Peyer's patch (tissue), 4 donors: ENCODE measurements at regions not wholly inside any gene's neighbourhood (a gene's known extent, or its start where the extent isn't known, plus 50 kb on each side); places are given as distances from the start of the nearest gene placed in this dataset.

Experiments used
- CTCF ChIP-seq, 6 experiments: fragments of 450-650 bp in 4 of 6; fragments of 200-600 bp in 2 of 6; sonication (generic) in 1 of 6; IDR thresholded peaks; one replicate each; pipeline ENCODE4 v1.5.1; 2017 to 2019; ENCODE audit warnings: antibody characterized with exemption in 6 of 6, mild to moderate bottlenecking in 3 of 6, moderate library complexity in 1 of 6
- POLR2A ChIP-seq, 2 donors: fragments of 450-650 bp; IDR thresholded peaks; one replicate each; pipeline ENCODE4 v1.5.1; 2017; ENCODE audit warnings: antibody characterized with exemption in 2 of 2, mild to moderate bottlenecking in 2 of 2, moderate library complexity in 2 of 2

- no peak for TF ChIP-seq CTCF (IDR thresholded peaks at IDR 0.05)
- TF ChIP-seq POLR2A (IDR thresholded peaks at IDR 0.05) = no peak
These were observed 334.1 kb upstream of the MYT1L start for GRCh38 chr2:2664989-2665833.
